NCI-H460 (cell line): ENCODE measurements at regions not wholly inside any gene's neighbourhood (a gene's known extent, or its start where the extent isn't known, plus 50 kb on each side); places are given as distances from the start of the nearest gene placed in this dataset.
"Not testable (repeated sequence)": the region's sequence is repeated elsewhere in the genome, so short reads cannot be mapped to it uniquely, and the experiment has no call there.

ENCODE experiments used
- DNase-seq: peaks from one replicate; pipeline ENCODE4 v3.0.0-alpha.2; 2016; ENCODE audit warnings: low read depth; ENCODE audit errors: extremely low read depth

GRCh38 chr5:34096033-34096432 is 53.0 kb upstream of the C1QTNF3 start:
- not testable (repeated sequence) for DNase-seq

DNA sequence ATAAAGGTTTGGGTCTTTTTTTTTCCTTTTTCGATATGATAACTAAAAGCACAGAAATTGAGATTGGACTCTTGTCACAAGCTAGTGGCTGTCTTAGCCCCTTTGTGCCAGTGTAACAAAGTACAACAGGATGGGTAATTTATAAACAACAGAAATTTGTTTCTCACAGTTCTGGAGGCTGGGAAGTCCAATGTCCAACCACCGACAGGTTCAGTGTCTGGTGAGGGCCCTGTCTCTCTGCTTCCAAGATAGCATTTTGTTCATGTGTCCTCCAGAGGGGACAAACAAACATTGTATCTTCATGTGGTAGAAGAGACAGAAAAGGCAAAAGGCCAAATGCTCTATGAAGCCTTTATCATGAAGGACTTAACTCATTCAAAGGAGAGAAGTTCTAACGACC is 56.9 kb upstream of the C1QTNF3 start:
- not testable (repeated sequence) for DNase-seq

DNA sequence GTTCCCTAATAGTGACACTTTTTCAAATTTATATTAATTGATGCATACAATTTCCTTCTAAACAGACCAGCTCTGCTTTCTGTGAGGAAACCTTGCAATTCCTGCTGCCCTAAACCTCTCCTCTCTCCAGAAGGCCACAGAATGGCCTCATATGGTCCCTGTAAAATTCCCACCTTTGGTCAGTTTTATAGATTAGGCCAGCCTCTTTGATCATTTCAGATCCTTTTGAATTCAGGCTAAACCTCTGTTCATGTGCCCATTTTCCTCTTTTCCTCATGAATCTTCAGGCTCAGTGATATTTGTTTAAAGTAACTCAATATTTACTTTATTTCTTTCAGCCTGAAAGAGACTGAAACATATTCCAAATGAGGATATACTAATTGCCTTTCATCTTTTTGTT is 58.6 kb upstream of the C1QTNF3 start:
- DNase-seq, result not testable (repeated sequence)

DNA sequence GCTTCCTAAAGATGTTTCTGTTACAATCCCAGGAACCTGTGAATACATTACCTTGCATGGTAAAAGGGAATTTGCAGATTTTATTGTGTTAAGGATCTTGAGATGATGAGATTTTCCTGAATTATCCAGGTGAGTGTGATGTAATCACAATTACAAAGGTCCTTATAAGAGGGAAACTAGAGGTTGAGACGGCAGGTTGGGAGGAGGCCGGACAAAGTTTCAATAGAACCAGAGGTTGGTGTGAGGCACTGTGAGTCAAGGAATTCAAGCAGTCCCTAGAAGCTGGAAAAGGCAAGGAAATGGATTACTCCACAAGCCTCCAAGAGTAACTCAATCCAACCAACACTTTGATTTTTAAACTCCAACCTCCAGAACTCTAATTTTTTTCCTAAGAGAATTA is 65.9 kb upstream of the C1QTNF3 start:
- DNase-seq, result not testable (repeated sequence)

DNA sequence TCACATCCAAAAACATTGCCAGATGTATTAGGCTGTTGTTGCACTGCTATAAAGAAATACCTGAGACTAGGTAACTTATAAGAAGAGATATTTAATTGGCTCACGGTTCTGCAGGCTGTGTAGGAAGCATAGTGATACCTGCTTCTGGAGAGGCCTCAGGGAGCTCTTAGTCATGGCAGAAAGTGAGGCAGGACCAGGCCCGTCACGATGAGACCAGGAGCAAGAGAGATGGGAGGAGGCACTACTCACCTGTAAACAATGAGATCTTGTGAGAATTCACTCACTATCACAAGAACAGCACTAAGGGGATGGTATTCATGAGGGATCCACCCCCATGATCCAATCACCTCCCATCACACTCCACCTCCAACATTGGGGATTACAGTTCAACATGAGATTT is 81.3 kb upstream of the C1QTNF3 start:
- DNase-seq, result not testable (repeated sequence)

GRCh38 chr5:34125354-34125753 is 82.3 kb upstream of the C1QTNF3 start:
- DNase-seq, result not testable (repeated sequence)

- not testable (repeated sequence) for DNase-seq
Observed at GRCh38 chr5:34126741-34127140, 83.7 kb upstream of the C1QTNF3 start.

DNA sequence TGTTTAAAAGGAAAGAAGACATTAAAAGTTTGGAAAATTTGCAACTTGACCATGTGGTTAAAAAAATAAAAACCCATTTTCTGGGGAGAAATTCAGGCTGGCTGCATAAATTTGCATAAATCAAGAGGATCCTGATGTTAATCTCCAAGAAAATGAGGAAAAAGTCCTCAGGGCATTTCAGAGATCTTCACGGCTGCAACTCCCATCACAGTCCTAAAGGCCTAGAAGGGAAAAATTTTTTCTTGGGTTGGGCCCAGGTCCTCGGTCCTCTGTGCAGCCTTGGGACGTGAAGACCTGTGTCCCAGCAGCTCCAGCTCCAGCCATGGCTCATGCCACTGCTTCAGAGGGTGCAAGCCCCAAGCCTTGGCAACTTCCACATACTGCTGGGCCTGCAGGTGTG is 84.8 kb upstream of the C1QTNF3 start:
- not testable (repeated sequence) for DNase-seq

GRCh38 chr5:34128890-34129289 is 85.9 kb upstream of the C1QTNF3 start:
- DNase-seq, result not testable (repeated sequence)

GRCh38 chr5:34154988-34155387 is 112.0 kb upstream of the C1QTNF3 start:
- not testable (repeated sequence) for DNase-seq

GRCh38 chr5:34156703-34157414 is 113.8 kb upstream of the C1QTNF3 start:
- not testable (repeated sequence) for DNase-seq

DNA sequence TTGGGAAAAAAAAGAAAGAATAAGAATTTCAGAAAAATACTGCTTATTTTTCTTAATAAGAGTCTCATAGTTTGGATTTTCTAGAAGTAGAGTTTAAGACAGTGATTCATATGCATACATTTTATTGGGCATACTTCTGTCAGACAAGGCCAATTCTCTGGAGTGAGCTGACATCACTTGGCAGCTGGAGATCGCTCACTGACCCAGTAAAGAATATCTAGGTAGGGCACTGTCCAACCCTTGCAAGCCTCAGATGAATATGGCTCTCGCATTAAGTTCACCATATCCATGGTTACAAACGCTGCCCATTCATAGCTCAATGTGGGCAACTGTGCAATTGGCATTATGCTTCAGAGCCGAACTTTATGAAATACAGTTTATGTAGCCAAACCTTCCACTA is 117.9 kb upstream of the C1QTNF3 start:
- DNase-seq, result not testable (repeated sequence)

GRCh38 chr5:34171398-34171797 is 128.4 kb upstream of the C1QTNF3 start:
- not testable (repeated sequence) for DNase-seq

GRCh38 chr5:34179453-34180190 is 136.6 kb upstream of the C1QTNF3 start:
- not testable (repeated sequence) for DNase-seq

- not testable (repeated sequence) for DNase-seq
Observed at GRCh38 chr5:34180225-34180624, 137.2 kb upstream of the C1QTNF3 start.

- not testable (repeated sequence) for DNase-seq
Observed at GRCh38 chr5:34180940-34181614, 138.1 kb upstream of the C1QTNF3 start.

GRCh38 chr5:34185005-34185404 is 142.0 kb upstream of the C1QTNF3 start:
- not testable (repeated sequence) for DNase-seq

DNA sequence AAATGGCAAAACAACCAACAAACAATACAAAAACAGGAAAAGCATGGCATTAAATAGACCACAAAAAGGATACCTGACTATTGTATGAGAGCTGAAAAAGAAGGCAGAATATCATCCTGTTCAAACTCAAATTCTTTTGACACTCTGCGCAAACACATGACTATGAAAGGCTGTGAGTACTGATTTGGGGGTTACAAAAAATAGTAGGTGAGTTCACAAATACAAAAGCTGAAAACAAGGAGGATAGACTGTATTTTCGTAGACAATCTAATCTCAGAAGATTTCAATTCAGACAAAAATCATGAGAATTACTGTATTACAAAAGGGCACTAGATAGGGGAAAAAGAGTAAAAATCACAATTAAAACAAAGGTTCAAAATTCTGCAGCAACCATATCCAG is 142.6 kb upstream of the C1QTNF3 start:
- DNase-seq, result not testable (repeated sequence)

DNA sequence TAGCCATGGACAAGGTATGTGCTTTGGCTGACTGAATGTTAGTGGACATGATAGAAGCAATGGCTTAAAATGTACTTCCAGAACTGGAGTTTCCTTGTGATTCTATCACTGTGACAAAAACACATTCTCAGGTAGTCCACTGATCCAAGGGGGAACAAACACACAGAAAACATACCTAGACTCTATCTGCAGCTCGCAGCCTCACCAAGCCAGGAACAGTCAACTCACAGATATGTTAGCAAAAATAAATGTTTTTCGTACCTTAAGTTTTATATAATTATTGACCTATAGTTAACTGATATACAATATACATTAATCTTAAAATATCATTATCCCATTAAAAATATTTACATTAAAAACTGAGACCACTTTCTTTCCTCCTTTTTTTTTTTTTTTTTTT is 143.1 kb upstream of the C1QTNF3 start:
- DNase-seq, result not testable (repeated sequence)

- DNase-seq, result not testable (repeated sequence)
Observed at GRCh38 chr5:34186865-34187264, 143.9 kb upstream of the C1QTNF3 start.

- not testable (repeated sequence) for DNase-seq
Observed at GRCh38 chr5:34187441-34187840, 144.4 kb upstream of the C1QTNF3 start.
